K562 (cell line): ENCODE measurements at regions not wholly inside any gene's neighbourhood (a gene's known extent, or its start where the extent isn't known, plus 50 kb on each side); places are given as distances from the start of the nearest gene placed in this dataset.

Source experiments
- EGR1 ChIP-seq: fragments of 450-650 bp; conservative IDR thresholded peaks from 2 replicates; pipeline ENCODE4 v1.6.1; 2017; ENCODE audit warnings: mild to moderate bottlenecking
- KAT2B ChIP-seq: IDR thresholded peaks from one replicate; pipeline ENCODE4 v1.6.1; 2012; ENCODE audit warnings: low read depth, mild to moderate bottlenecking, control low read depth, inconsistent platforms, low read length, moderate library complexity
- SMARCC2 ChIP-seq: fragments of 450-650 bp; IDR thresholded peaks from 2 replicates; pipeline ENCODE4 v1.6.1; 2017; ENCODE audit warnings: antibody characterized with exemption, moderate library complexity, mild to moderate bottlenecking, low read depth
- SP1 ChIP-seq: sonication (generic); formaldehyde crosslinking; IDR thresholded peaks from 2 replicates; pipeline ENCODE4 v1.8.1; 2022; ENCODE audit warnings: mild to moderate bottlenecking, missing genetic modification reagents
- TAF1 ChIP-seq: IDR thresholded peaks from 2 replicates; pipeline ENCODE4 v1.6.1; 2011; ENCODE audit warnings: mild to moderate bottlenecking, low read length, moderate library complexity; ENCODE audit not compliant: insufficient read depth, control insufficient read depth, severe bottlenecking; ENCODE audit errors: extremely low read depth
- ZNF518B ChIP-seq: fragments of 250-450 bp; sonication (Bioruptor Pico); IDR thresholded peaks from 2 replicates; pipeline ENCODE4 v1.5.0; 2021; ENCODE audit warnings: mild to moderate bottlenecking, moderate library complexity
- TF ChIP-seq, protein P1 (sequence below): sonication (generic); formaldehyde crosslinking; IDR thresholded peaks from 2 replicates; pipeline ENCODE4 v1.8.0; 2022; ENCODE audit warnings: mild to moderate bottlenecking, missing genetic modification reagents

- TF ChIP-seq SP1 (CRISPR knock-in tag) (no peak), EGR1 (no peak), ZNF518B (CRISPR knock-in tag) (no peak), SMARCC2 (no peak), TAF1 (no peak), KAT2B (no peak)
- TF ChIP-seq, protein P1, sequence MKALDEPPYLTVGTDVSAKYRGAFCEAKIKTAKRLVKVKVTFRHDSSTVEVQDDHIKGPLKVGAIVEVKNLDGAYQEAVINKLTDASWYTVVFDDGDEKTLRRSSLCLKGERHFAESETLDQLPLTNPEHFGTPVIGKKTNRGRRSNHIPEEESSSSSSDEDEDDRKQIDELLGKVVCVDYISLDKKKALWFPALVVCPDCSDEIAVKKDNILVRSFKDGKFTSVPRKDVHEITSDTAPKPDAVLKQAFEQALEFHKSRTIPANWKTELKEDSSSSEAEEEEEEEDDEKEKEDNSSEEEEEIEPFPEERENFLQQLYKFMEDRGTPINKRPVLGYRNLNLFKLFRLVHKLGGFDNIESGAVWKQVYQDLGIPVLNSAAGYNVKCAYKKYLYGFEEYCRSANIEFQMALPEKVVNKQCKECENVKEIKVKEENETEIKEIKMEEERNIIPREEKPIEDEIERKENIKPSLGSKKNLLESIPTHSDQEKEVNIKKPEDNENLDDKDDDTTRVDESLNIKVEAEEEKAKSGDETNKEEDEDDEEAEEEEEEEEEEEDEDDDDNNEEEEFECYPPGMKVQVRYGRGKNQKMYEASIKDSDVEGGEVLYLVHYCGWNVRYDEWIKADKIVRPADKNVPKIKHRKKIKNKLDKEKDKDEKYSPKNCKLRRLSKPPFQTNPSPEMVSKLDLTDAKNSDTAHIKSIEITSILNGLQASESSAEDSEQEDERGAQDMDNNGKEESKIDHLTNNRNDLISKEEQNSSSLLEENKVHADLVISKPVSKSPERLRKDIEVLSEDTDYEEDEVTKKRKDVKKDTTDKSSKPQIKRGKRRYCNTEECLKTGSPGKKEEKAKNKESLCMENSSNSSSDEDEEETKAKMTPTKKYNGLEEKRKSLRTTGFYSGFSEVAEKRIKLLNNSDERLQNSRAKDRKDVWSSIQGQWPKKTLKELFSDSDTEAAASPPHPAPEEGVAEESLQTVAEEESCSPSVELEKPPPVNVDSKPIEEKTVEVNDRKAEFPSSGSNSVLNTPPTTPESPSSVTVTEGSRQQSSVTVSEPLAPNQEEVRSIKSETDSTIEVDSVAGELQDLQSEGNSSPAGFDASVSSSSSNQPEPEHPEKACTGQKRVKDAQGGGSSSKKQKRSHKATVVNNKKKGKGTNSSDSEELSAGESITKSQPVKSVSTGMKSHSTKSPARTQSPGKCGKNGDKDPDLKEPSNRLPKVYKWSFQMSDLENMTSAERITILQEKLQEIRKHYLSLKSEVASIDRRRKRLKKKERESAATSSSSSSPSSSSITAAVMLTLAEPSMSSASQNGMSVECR (CRISPR knock-in tag), result no peak
These were observed 78.0 kb upstream of the GADL1 start for GRCh38 chr3:30972449-30972848.
